CD4-positive, alpha-beta T cell (primary cell): ENCODE measurements at regions not wholly inside any gene's neighbourhood (a gene's known extent, or its start where the extent isn't known, plus 50 kb on each side); places are given as distances from the start of the nearest gene placed in this dataset.

ENCODE experiments used
- ATAC-seq: fragments of 200-7000 bp; cut with Tn5 transposase; one replicate; pipeline ENCODE4 v1.10.0; 2022; ENCODE audit warnings: mild to moderate bottlenecking; ENCODE audit not compliant: poor library complexity
- CTCF ChIA-PET: fragments of 350-600 bp; sonication (Branson Sonifier 250); formaldehyde crosslinking; loops from one replicate; lab custom pipeline; 2021; ENCODE audit warnings: antibody characterized with exemption, inconsistent platforms; lab: Charles Lee
- POLR2A ChIA-PET: fragments of 350-600 bp; sonication (Branson Sonifier 250); formaldehyde crosslinking; loops from one replicate; lab custom pipeline; 2021; ENCODE audit warnings: antibody characterized with exemption, inconsistent platforms; lab: Charles Lee
- DNase-seq, 14 experiments: peaks; one replicate each; pipeline ENCODE4 v3.0.0-alpha.2; 2013 to 2020; ENCODE audit warnings: mixed read lengths in 2 of 14
- H3K27ac ChIP-seq, 2 donors: one replicate each; pipeline versions ENCODE4 v1.5.1 to v1.7.0; 2013; ENCODE audit warnings: low read length in 2 of 2, low read depth in 1 of 2, mild to moderate bottlenecking in 1 of 2
- H3K27me3 ChIP-seq, 2 experiments: 1 replicate in 1 of 2; 2 replicates in 1 of 2; pipeline versions ENCODE4 v1.6.1 to v1.7.0; 2013; ENCODE audit warnings: low read length in 2 of 2, control low read depth in 1 of 2, mild to moderate bottlenecking in 1 of 2, moderate library complexity in 1 of 2; ENCODE audit not compliant: insufficient read depth in 2 of 2, control insufficient read depth in 1 of 2
- H3K36me3 ChIP-seq: one replicate; pipeline ENCODE4 v1.6.1; 2013; ENCODE audit warnings: low read length, control low read depth; ENCODE audit not compliant: insufficient read depth
- H3K4me1 ChIP-seq: one replicate; pipeline ENCODE4 v1.6.1; 2013; ENCODE audit warnings: low read length, control low read depth; ENCODE audit not compliant: insufficient read depth
- H3K4me3 ChIP-seq: one replicate; pipeline ENCODE4 v1.5.1; 2013; ENCODE audit warnings: mild to moderate bottlenecking, low read length, moderate library complexity
- H3K9me3 ChIP-seq, 2 experiments: 1 replicate in 1 of 2; 2 replicates in 1 of 2; pipeline versions ENCODE4 v1.6.1 to v1.7.0; 2013; ENCODE audit warnings: low read length in 2 of 2, mild to moderate bottlenecking in 2 of 2, control low read depth in 1 of 2, moderate library complexity in 1 of 2; ENCODE audit not compliant: control insufficient read depth in 1 of 2, insufficient read depth in 1 of 2
- H3K27ac Mint-ChIP-seq: one replicate; pipeline ENCODE4 v1.8.0; 2020; ENCODE audit warnings: mixed read lengths
- H3K27me3 Mint-ChIP-seq: one replicate; pipeline ENCODE4 v1.8.0; 2021; ENCODE audit warnings: mixed read lengths
- H3K36me3 Mint-ChIP-seq: one replicate; pipeline ENCODE4 v1.8.0; 2021; ENCODE audit warnings: low read depth, mixed read lengths
- H3K4me1 Mint-ChIP-seq: one replicate; pipeline ENCODE4 v1.8.0; 2021; ENCODE audit warnings: low read depth, mixed read lengths
- H3K4me3 Mint-ChIP-seq: one replicate; pipeline ENCODE4 v1.8.0; 2020; ENCODE audit warnings: mild to moderate bottlenecking, mixed read lengths
- H3K9me3 Mint-ChIP-seq: one replicate; pipeline ENCODE4 v1.8.0; 2020; ENCODE audit warnings: mixed read lengths
- CTCF ChIP-seq: fragments of 200-600 bp; IDR thresholded peaks from one replicate; pipeline ENCODE4 v1.8.0; 2022; ENCODE audit warnings: antibody characterized with exemption, mild to moderate bottlenecking
- intact Hi-C, 2 experiments: fragments of 100-400 bp; cut with DNase I in 1 of 2; cut with micrococcal nuclease in 1 of 2; formaldehyde crosslinking; loops; one replicate each; pipeline versions ENCODE4 v1.15.1 to v1.9.0; 2023 to 2025; cut with DNase I, micrococcal nuclease

GRCh38 chr12:125996443-125996842 is 931.2 kb downstream of the AACS start:
- TF ChIP-seq CTCF, result no peak
- no peak for DNase-seq
- no peak overlapping the region for H3K4me3 ChIP-seq
- no peak for ATAC-seq
- Mint-ChIP-seq H3K36me3 (no peaks in the 10 kb centered on the region), H3K9me3 (no peaks in the 10 kb centered on the region), H3K27me3 (no peaks in the 10 kb centered on the region), H3K4me3 (no peak overlapping the region), H3K27ac (no peak overlapping the region), H3K4me1 (no peaks in the 10 kb centered on the region)
- POLR2A ChIA-PET, result no interaction called here
- H3K9me3 ChIP-seq, result no peaks in the 10 kb centered on the region
- no peak overlapping the region for H3K27ac ChIP-seq
- CTCF ChIA-PET, result no interaction called here
- intact Hi-C loops, result no loop called here
- H3K27me3 ChIP-seq, result no peaks in the 10 kb centered on the region
- no peaks in the 10 kb centered on the region for H3K36me3 ChIP-seq
- H3K4me1 ChIP-seq, result no peaks in the 10 kb centered on the region

GRCh38 chr12:125999628-126000027 is 934.4 kb downstream of the AACS start:
- Mint-ChIP-seq H3K27me3 (no peaks in the 10 kb centered on the region), H3K4me1 (no peaks in the 10 kb centered on the region), H3K27ac (no peak overlapping the region), H3K9me3 (peaks cover 11% of the 10 kb centered on the region), H3K4me3 (no peak overlapping the region), H3K36me3 (no peaks in the 10 kb centered on the region)
- Histone ChIP-seq H3K27ac (no peak overlapping the region), H3K4me3 (no peak overlapping the region), H3K9me3 (peaks cover 5 to 10% of the 10 kb centered on the region in 2 experiments), H3K27me3 (no peaks in the 10 kb centered on the region), H3K4me1 (no peaks in the 10 kb centered on the region), H3K36me3 (no peaks in the 10 kb centered on the region)
- intact Hi-C loops, result no loop called here
- POLR2A ChIA-PET, result no interaction called here
- CTCF ChIA-PET, result no interaction called here
- TF ChIP-seq CTCF, result no peak
- no peak for DNase-seq
- no peak for ATAC-seq

- Mint-ChIP-seq H3K4me1 (no peaks in the 10 kb centered on the region), H3K36me3 (no peaks in the 10 kb centered on the region), H3K27ac (no peak overlapping the region), H3K4me3 (no peak overlapping the region), H3K9me3 (peaks cover 11% of the 10 kb centered on the region), H3K27me3 (no peaks in the 10 kb centered on the region)
- ChIA-PET CTCF (no interaction called here), POLR2A (no interaction called here)
- Histone ChIP-seq H3K27ac (no peak overlapping the region), H3K9me3 (peaks cover 0 to 8% of the 10 kb centered on the region in 2 experiments), H3K4me3 (no peak overlapping the region), H3K27me3 (no peaks in the 10 kb centered on the region), H3K4me1 (no peaks in the 10 kb centered on the region), H3K36me3 (no peaks in the 10 kb centered on the region)
- no peak for TF ChIP-seq CTCF
- ATAC-seq (no peak), DNase-seq (no peak)
- intact Hi-C loops, result no loop called here
Observed at GRCh38 chr12:126019385-126019784, 954.1 kb downstream of the AACS start.
